Neutrophil (primary cell): ENCODE measurements at regions not wholly inside any gene's neighbourhood (a gene's known extent, or its start where the extent isn't known, plus 50 kb on each side); places are given as distances from the start of the nearest gene placed in this dataset.

ENCODE experiments used
- H3K27ac ChIP-seq: fragments of 200-600 bp; sonication (generic); 2 replicates; pipeline ENCODE4 v1.5.1; 2016; ENCODE audit warnings: mild to moderate bottlenecking, moderate library complexity
- H3K27me3 ChIP-seq: fragments of 200-600 bp; sonication (generic); 2 replicates; pipeline ENCODE4 v1.6.0; 2016; ENCODE audit warnings: mild to moderate bottlenecking
- H3K36me3 ChIP-seq: fragments of 200-600 bp; sonication (generic); 2 replicates; pipeline ENCODE4 v1.5.1; 2017
- H3K4me1 ChIP-seq, 2 experiments: fragments of 200-600 bp in 1 of 2; sonication (generic) in 1 of 2; 1 replicate in 1 of 2; 2 replicates in 1 of 2; pipeline versions ENCODE4 v1.5.1 to v1.6.1; 2013 to 2016; ENCODE audit warnings: low read depth in 1 of 2, low read length in 1 of 2, mild to moderate bottlenecking in 1 of 2, moderate library complexity in 1 of 2; ENCODE audit not compliant: control insufficient read depth in 1 of 2, insufficient read depth in 1 of 2
- H3K4me3 ChIP-seq, 2 experiments: fragments of 200-600 bp in 1 of 2; sonication (generic) in 1 of 2; 1 replicate in 1 of 2; 2 replicates in 1 of 2; pipeline ENCODE4 v1.5.1; 2013 to 2016; ENCODE audit warnings: low read depth in 1 of 2, low read length in 1 of 2, mild to moderate bottlenecking in 1 of 2, moderate library complexity in 1 of 2
- H3K9me3 ChIP-seq: fragments of 200-600 bp; sonication (generic); 2 replicates; pipeline ENCODE4 v1.5.1; 2016
- TF ChIP-seq, protein P1 (sequence below): fragments of 200-600 bp; sonication (generic); IDR thresholded peaks from 2 replicates; pipeline ENCODE4 v1.5.1; 2016; ENCODE audit warnings: antibody characterized with exemption

DNA sequence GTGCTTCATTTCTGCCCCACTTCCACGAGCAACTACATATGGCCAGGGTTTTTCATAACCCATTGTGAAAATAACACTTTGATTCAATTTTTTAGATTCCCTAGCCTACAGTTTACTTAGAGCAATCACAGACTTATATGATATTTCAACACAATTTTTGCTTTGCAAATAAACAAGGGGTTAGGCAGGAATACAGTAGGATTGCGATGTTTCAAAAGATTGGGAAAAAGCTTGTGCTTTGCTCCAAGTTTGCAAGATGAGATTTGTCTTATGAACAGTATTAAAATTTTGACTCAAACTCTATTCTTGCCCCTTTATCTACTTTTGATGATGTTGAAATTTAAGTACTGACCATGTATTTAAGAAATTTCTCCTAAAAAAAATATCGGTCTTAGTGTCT, 814.5 kb upstream of the PIK3C3 start:
- Histone ChIP-seq H3K36me3 (no peaks in the 10 kb centered on the region), H3K27ac (no peak overlapping the region)
- TF ChIP-seq, protein P1, sequence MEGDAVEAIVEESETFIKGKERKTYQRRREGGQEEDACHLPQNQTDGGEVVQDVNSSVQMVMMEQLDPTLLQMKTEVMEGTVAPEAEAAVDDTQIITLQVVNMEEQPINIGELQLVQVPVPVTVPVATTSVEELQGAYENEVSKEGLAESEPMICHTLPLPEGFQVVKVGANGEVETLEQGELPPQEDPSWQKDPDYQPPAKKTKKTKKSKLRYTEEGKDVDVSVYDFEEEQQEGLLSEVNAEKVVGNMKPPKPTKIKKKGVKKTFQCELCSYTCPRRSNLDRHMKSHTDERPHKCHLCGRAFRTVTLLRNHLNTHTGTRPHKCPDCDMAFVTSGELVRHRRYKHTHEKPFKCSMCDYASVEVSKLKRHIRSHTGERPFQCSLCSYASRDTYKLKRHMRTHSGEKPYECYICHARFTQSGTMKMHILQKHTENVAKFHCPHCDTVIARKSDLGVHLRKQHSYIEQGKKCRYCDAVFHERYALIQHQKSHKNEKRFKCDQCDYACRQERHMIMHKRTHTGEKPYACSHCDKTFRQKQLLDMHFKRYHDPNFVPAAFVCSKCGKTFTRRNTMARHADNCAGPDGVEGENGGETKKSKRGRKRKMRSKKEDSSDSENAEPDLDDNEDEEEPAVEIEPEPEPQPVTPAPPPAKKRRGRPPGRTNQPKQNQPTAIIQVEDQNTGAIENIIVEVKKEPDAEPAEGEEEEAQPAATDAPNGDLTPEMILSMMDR = no peak

DNA sequence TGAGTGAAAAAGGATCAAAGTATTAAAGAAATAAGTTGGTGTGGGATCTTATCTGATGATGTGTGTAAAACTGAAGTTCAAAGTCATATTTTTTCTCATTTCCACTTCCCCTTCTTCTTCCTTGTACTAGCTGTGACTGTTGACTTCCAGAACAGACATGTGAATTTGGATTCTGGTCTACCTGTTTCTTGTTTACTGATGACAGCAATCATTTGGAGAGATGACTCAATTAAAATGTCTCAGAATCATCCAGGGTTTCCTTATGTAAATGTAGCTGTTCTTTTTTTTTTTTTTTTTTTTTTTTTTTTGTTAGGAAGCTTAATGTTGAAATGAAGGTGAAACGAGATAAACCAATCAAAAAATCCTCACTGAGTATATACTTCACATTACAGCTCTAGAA, 819.9 kb upstream of the PIK3C3 start:
- H3K9me3 ChIP-seq = no peaks in the 10 kb centered on the region
- no peaks in the 10 kb centered on the region for H3K36me3 ChIP-seq
- H3K27ac ChIP-seq = no peak overlapping the region
- no peaks in the 10 kb centered on the region for H3K4me1 ChIP-seq
- H3K4me3 ChIP-seq = no peak overlapping the region
- no peaks in the 10 kb centered on the region for H3K27me3 ChIP-seq
- TF ChIP-seq, protein P1 = no peak

More for the DNA sequence above, 814.5 kb upstream of the PIK3C3 start:
- H3K27me3 ChIP-seq = no peaks in the 10 kb centered on the region
- H3K9me3 ChIP-seq = no peaks in the 10 kb centered on the region
- H3K4me1 ChIP-seq = no peaks in the 10 kb centered on the region
- H3K4me3 ChIP-seq = no peak overlapping the region

DNA sequence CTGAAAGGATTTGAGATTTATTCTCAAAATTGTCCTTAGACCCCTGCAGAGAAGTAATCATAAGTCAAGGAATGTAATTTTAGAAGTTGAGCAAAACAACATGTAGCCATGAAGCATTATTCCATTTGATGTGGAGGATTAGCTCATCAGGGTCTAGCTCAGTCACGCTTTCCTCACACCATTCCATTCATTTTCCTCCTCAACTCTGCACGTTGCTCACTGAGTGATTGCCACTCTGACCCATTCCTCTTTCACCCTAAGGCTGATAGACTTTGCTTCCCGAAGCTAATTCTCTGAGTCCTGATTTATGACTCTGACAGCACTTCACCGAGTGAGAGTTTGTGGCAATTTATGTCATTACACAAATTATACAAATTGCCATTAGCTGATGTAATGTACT, 820.6 kb upstream of the PIK3C3 start:
- H3K9me3 ChIP-seq = no peaks in the 10 kb centered on the region
- no peaks in the 10 kb centered on the region for H3K36me3 ChIP-seq
- H3K27me3 ChIP-seq = no peaks in the 10 kb centered on the region
- TF ChIP-seq, protein P1 = no peak
- H3K4me3 ChIP-seq = no peak overlapping the region
- no peaks in the 10 kb centered on the region for H3K4me1 ChIP-seq
- H3K27ac ChIP-seq = no peak overlapping the region

DNA sequence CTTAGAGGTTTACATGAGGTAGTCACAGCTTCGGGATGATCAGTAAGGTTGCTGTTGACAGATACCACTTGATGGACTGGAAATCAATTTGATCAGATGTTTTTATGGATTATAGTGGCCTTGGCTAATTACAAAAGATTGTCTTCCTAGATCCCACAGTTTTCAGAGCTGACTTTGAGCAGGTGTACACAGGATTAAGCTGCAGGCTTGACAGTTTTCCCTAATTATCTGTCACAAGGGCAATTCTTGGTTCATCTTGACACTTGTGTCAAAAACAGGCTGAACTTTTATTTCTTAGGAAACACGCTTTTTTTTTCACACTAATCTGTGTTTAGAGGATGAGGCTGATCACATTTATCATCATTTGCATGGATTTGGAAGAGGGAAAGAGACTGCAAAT, 824.0 kb upstream of the PIK3C3 start:
- Histone ChIP-seq H3K4me3 (no peak overlapping the region), H3K4me1 (no peaks in the 10 kb centered on the region), H3K27me3 (no peaks in the 10 kb centered on the region), H3K36me3 (no peaks in the 10 kb centered on the region), H3K27ac (no peak overlapping the region), H3K9me3 (no peaks in the 10 kb centered on the region)
- TF ChIP-seq, protein P1 = no peak

DNA sequence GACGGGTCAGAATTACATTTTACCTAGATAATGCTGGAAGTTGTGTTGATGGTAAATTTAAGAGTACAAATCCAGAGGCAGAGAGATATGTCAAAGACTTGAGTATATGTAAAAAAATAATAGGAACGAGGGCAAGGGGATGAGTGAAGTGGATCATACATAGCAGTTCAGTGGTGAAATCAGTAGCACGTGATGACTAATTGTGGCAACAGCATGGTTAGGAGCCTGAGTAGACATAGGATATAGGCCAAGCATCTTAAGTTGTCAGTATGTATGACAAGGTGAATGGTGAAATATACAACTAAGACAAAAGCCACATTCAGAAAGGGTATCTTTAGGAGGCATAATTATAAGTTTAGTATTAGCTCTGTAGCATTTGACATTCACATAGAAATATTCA, 826.5 kb upstream of the PIK3C3 start:
- H3K27ac ChIP-seq = no peak overlapping the region
- TF ChIP-seq, protein P1 = no peak
- no peaks in the 10 kb centered on the region for H3K36me3 ChIP-seq
- H3K27me3 ChIP-seq = no peaks in the 10 kb centered on the region
- H3K4me1 ChIP-seq = no peaks in the 10 kb centered on the region
- H3K9me3 ChIP-seq = no peaks in the 10 kb centered on the region
- no peak overlapping the region for H3K4me3 ChIP-seq

DNA sequence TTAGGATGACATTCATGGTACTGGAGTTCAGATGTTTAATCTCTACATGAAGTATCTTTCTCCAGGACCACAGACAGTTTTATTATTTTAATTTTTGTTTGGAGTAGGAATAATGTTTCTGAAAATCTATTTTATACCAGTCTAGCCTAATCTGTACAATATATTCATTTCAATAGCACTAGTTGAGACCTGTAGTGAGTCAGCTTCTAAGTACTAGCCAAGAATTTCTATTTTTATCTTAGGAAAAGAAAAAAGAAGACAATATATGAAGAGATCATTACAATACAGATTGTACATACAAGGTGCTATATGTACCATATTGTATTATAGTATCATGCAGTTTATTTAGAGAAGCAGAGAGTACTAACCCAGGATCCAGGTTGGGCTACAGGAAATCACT, 826.9 kb upstream of the PIK3C3 start:
- Histone ChIP-seq H3K4me3 (no peak overlapping the region), H3K36me3 (no peaks in the 10 kb centered on the region), H3K4me1 (no peaks in the 10 kb centered on the region), H3K27ac (no peak overlapping the region), H3K27me3 (no peaks in the 10 kb centered on the region), H3K9me3 (no peaks in the 10 kb centered on the region)
- TF ChIP-seq, protein P1 = no peak
